AG04449 (cell line): ENCODE measurements at regions not wholly inside any gene's neighbourhood (a gene's known extent, or its start where the extent isn't known, plus 50 kb on each side); places are given as distances from the start of the nearest gene placed in this dataset.

ENCODE experiments used
- CTCF ChIA-PET: fragments of 350-600 bp; formaldehyde crosslinking; extraction: SDS; loops from one replicate; lab custom pipeline; 2021; ENCODE audit warnings: antibody characterized with exemption; lab: Yijun Ruan, JAX
- POLR2A ChIA-PET: fragments of 400-600, 350-600 bp; formaldehyde crosslinking; extraction: SDS; loops from one replicate; lab custom pipeline; 2020; ENCODE audit warnings: antibody characterized with exemption, inconsistent platforms; lab: Yijun Ruan, JAX
- DNase-seq: peaks from one replicate; pipeline ENCODE4 v3.0.0-alpha.2; 2010; ENCODE audit warnings: low read depth, low spot score
- H3K4me3 ChIP-seq: 2 replicates; pipeline ENCODE4 v1.5.1; 2011; ENCODE audit warnings: low read depth, mild to moderate bottlenecking, control low read depth, low read length
- TF ChIP-seq, protein P1 (sequence below): IDR thresholded peaks from one replicate; pipeline ENCODE4 v1.5.1; 2011; ENCODE audit warnings: mild to moderate bottlenecking, moderate library complexity, low read length, control low read depth, inconsistent platforms; ENCODE audit not compliant: insufficient read depth; ENCODE audit errors: missing control alignments

DNA sequence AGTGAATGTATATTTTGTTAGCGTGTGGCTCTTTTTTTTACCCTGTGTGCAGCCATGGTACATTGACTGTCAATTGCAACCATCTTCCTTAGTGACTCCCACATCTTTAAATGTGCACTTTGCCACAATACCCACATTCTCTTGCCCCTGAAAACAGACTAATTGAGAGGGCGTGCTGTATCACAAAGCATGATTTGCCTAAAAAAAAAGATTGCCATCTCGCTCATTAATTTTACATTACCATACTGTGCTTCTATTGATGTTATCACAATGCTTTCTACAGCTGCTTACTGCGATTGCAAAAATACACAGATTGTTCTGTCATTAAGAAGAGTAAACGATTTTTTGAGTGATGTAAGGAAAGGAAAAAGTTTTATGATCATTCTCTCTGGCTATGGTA is 613.1 kb upstream of the NRP1 start:
- H3K4me3 ChIP-seq: no peak overlapping the region
- CTCF ChIA-PET: no interaction called here
- POLR2A ChIA-PET: no interaction called here
- TF ChIP-seq, protein P1, sequence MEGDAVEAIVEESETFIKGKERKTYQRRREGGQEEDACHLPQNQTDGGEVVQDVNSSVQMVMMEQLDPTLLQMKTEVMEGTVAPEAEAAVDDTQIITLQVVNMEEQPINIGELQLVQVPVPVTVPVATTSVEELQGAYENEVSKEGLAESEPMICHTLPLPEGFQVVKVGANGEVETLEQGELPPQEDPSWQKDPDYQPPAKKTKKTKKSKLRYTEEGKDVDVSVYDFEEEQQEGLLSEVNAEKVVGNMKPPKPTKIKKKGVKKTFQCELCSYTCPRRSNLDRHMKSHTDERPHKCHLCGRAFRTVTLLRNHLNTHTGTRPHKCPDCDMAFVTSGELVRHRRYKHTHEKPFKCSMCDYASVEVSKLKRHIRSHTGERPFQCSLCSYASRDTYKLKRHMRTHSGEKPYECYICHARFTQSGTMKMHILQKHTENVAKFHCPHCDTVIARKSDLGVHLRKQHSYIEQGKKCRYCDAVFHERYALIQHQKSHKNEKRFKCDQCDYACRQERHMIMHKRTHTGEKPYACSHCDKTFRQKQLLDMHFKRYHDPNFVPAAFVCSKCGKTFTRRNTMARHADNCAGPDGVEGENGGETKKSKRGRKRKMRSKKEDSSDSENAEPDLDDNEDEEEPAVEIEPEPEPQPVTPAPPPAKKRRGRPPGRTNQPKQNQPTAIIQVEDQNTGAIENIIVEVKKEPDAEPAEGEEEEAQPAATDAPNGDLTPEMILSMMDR: no peak
- no peak for DNase-seq

DNA sequence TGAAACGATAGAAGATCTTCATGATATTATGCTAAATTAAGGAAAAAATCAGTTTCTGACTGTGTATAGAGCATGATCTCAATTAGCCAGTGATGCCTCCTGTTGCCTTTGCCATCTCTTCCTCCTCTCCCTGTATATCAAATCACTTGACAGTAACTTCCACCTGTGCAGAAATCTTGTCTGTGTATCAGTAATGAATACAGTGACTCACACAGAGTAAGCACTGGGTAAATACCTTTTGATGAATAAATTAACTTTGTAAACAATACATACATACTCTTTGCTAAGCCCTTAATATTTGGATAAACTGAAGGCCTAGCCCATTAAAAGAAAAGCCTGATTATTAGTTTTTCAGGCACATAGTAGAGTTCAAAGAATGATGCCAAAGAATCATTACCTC is 610.6 kb upstream of the NRP1 start:
- CTCF ChIA-PET: no interaction called here

DNA sequence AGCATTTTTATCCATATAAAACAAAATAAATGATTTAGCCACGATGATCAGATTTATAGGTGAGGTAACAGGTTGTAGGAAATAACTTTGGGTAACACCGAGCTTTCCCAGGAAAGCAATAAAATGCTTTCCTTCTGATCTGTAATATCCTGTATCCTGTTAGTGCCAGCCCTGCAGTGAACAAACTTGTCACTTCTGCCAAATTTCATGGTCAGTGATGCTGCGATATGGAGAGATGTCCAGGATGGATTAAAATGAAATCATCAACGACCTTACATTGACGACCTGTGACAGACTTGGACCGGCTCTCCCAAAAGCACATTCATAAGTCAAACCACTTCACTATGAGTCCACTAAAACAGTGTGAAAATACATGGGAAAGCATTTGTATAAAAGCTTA is 608.0 kb upstream of the NRP1 start:
- ChIA-PET POLR2A (no interaction called here), CTCF (no interaction called here)
- no peak for DNase-seq
- H3K4me3 ChIP-seq: no peak overlapping the region
- TF ChIP-seq, protein P1: no peak

More for the DNA sequence above, 610.6 kb upstream of the NRP1 start:
- DNase-seq: no peak
- no peak overlapping the region for H3K4me3 ChIP-seq
- TF ChIP-seq, protein P1: no peak
- POLR2A ChIA-PET: no interaction called here

DNA sequence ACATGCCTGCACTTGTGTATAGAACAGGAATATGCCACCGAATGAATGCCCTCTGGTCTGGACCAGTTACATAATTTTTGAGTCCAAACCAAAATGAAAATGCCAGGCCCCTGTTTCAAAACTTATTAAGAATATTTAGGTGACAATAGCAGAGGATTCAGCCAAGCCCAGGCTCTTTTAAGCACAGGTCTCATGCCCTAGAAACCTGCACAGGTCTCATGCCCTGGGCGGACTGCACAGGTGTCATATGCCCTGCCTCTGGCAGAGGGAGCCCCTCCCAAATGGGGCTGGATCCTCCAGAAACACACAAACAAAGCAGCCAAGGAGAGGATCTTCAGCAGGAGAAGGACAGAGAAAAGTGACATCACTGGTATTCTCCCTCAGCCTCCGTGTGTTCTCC is 605.4 kb upstream of the NRP1 start:
- TF ChIP-seq, protein P1: no peak
- H3K4me3 ChIP-seq: no peak overlapping the region
- ChIA-PET CTCF (no interaction called here), POLR2A (no interaction called here)
- DNase-seq: no peak

DNA sequence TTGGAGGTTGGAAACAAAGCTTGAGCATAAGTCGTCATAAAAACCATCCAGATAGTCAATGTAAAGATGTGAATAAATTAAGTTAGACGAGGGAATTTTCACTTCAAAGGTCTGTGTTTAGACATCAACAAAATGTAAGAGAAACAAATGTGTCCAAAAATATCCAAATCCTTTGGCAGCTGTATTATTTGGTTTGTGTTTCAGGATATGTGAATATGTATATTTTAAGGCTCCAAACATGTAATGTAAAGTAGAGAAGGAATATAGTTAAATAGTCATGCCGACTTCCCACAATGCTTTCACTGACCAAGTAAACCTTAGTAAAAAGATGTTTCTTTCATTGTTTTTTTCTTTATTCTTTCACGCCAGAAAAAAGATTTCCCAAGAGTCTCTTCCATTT is 604.9 kb upstream of the NRP1 start:
- ChIA-PET CTCF (no interaction called here), POLR2A (no interaction called here)
- no peak overlapping the region for H3K4me3 ChIP-seq
- no peak for DNase-seq
- TF ChIP-seq, protein P1: no peak

DNA sequence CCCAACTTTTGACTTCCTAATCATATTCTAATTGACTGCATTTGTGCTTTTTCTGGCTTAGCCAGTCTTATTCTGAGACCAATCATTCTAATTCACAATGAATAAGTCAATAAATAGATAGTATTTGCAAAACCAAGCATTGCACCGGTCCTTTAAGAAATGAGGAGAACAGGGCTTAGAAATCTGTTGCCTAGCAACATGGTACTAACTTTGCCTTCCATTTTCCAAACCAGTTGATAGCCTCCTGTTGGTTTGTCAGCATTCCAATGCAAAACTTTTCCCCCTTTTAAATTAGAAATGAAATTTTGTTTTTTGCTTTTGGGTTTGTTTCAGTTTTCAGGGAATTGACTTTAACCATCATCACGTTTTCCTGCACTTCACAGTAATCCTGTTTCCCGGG is 603.5 kb upstream of the NRP1 start:
- DNase-seq: no peak
- POLR2A ChIA-PET: no interaction called here
- CTCF ChIA-PET: no interaction called here
- TF ChIP-seq, protein P1: no peak
- H3K4me3 ChIP-seq: no peak overlapping the region
